ENCODE measurements at regions not wholly inside any gene's neighbourhood (a gene's known extent, or its start where the extent isn't known, plus 50 kb on each side); places are given as distances from the start of the nearest gene placed in this dataset.

GRCh38 chr2:144215701-144216675 is 303.9 kb downstream of the ZEB2 start:
- Histone ChIP-seq H3K4me3 (ENCODE audit: low read length in 2 of 2) (no peak overlapping the region), H3K4me1 (ENCODE audit: control insufficient read depth in 2 of 2, insufficient read depth in 2 of 2, low read length in 2 of 2) (no peaks in the 10 kb centered on the region), H3K27me3 (ENCODE audit: control insufficient read depth in 2 of 2, insufficient read depth in 1 of 2, low read length in 1 of 2) (no peaks in the 10 kb centered on the region), H3K36me3 (ENCODE audit: control insufficient read depth in 2 of 2, insufficient read depth in 2 of 2, low read length in 1 of 2) (no peaks in the 10 kb centered on the region), H3K27ac (ENCODE audit: low read depth in 1 of 2, low read length in 1 of 2) (no peak overlapping the region), H3K9me3 (ENCODE audit: control insufficient read depth in 2 of 2, insufficient read depth in 1 of 2, low read length in 1 of 2) (no peaks in the 10 kb centered on the region)
- 77% methylated on average over 2 of the region's 2 CpGs for whole genome bisulfite sequencing
- DNase-seq (ENCODE audit: low read depth in 6 of 9, low spot score in 9 of 9), result peak in 3 of 9 donors; percentile 5 to 29 (median 6)

- 96% methylated on average over 1 of the region's 1 CpG for whole genome bisulfite sequencing
- DNase-seq (ENCODE audit: low read depth in 6 of 9, low spot score in 9 of 9), result no peak
- H3K36me3 ChIP-seq (ENCODE audit: control insufficient read depth in 2 of 2, insufficient read depth in 2 of 2, low read length in 1 of 2), result no peaks in the 10 kb centered on the region
- no peak overlapping the region for H3K27ac ChIP-seq (ENCODE audit: low read depth in 1 of 2, low read length in 1 of 2)
- H3K4me3 ChIP-seq (ENCODE audit: low read length in 2 of 2), result no peak overlapping the region
- no peaks in the 10 kb centered on the region for H3K4me1 ChIP-seq (ENCODE audit: control insufficient read depth in 2 of 2, insufficient read depth in 2 of 2, low read length in 2 of 2)
- H3K9me3 ChIP-seq (ENCODE audit: control insufficient read depth in 2 of 2, insufficient read depth in 1 of 2, low read length in 1 of 2), result no peaks in the 10 kb centered on the region
- no peaks in the 10 kb centered on the region for H3K27me3 ChIP-seq (ENCODE audit: control insufficient read depth in 2 of 2, insufficient read depth in 1 of 2, low read length in 1 of 2)
These were observed 304.7 kb downstream of the ZEB2 start for GRCh38 chr2:144215207-144215606.

DNA sequence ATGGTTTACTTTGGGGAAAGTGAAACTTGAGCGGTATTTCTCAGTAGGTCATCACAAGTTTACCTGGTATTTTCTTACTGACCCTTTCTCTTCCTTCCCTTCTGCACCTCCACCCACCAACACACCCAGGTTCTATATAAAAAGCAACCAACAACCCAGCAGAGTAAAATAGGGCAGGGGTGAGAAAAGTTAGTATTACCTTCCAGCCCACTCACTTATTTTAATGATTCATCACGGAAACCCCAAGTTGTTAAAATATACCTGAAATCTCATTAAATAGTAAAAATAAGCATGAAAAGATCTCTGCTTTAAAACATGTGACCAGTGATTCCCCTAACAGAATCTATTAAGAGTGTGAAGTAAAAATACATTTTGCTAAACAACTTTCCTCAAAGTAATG is 306.1 kb downstream of the ZEB2 start:
- H3K36me3 ChIP-seq (ENCODE audit: control insufficient read depth in 2 of 2, insufficient read depth in 2 of 2, low read length in 1 of 2), result no peaks in the 10 kb centered on the region
- WGBS, result 94% methylated on average over 2 of the region's 2 CpGs
- no peak overlapping the region for H3K4me3 ChIP-seq (ENCODE audit: low read length in 2 of 2)
- H3K4me1 ChIP-seq (ENCODE audit: control insufficient read depth in 2 of 2, insufficient read depth in 2 of 2, low read length in 2 of 2), result no peaks in the 10 kb centered on the region
- no peak for DNase-seq (ENCODE audit: low read depth in 6 of 9, low spot score in 9 of 9)
- H3K9me3 ChIP-seq (ENCODE audit: control insufficient read depth in 2 of 2, insufficient read depth in 1 of 2, low read length in 1 of 2), result no peaks in the 10 kb centered on the region
- H3K27ac ChIP-seq (ENCODE audit: low read depth in 1 of 2, low read length in 1 of 2), result no peak overlapping the region
- no peaks in the 10 kb centered on the region for H3K27me3 ChIP-seq (ENCODE audit: control insufficient read depth in 2 of 2, insufficient read depth in 1 of 2, low read length in 1 of 2)

- Histone ChIP-seq H3K27me3 (ENCODE audit: control insufficient read depth in 2 of 2, insufficient read depth in 1 of 2, low read length in 1 of 2) (no peaks in the 10 kb centered on the region), H3K9me3 (ENCODE audit: control insufficient read depth in 2 of 2, insufficient read depth in 1 of 2, low read length in 1 of 2) (no peaks in the 10 kb centered on the region), H3K4me3 (ENCODE audit: low read length in 2 of 2) (no peak overlapping the region), H3K27ac (ENCODE audit: low read depth in 1 of 2, low read length in 1 of 2) (no peak overlapping the region), H3K36me3 (ENCODE audit: control insufficient read depth in 2 of 2, insufficient read depth in 2 of 2, low read length in 1 of 2) (peaks cover 0 to 3% of the 10 kb centered on the region in 2 donors), H3K4me1 (ENCODE audit: control insufficient read depth in 2 of 2, insufficient read depth in 2 of 2, low read length in 2 of 2) (no peaks in the 10 kb centered on the region)
- WGBS, result 96% methylated on average over 4 of the region's 4 CpGs
- DNase-seq (ENCODE audit: low read depth in 6 of 9, low spot score in 9 of 9), result no peak
These were observed 308.1 kb downstream of the ZEB2 start for GRCh38 chr2:144211826-144212225.

DNA sequence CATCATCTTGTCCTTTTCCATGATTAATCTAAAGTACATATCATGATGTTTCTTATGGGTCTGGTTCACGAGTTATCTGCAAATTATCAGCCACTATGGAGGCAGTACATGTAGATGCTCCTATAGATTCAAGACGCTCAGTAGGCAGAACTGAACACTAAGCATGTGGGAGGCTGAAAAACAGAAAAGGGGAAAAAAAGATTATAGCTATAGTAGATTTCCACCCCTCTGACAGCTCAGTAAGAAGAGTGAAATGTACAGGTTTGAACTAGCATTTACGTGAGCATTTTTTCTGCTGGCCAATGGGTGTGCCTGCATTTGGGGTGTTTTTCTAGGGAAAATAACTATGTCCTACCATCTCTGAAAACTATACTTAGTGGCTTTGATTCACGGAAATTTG is 308.9 kb downstream of the ZEB2 start:
- no peak for DNase-seq (ENCODE audit: low read depth in 6 of 9, low spot score in 9 of 9)
- Histone ChIP-seq H3K36me3 (ENCODE audit: control insufficient read depth in 2 of 2, insufficient read depth in 2 of 2, low read length in 1 of 2) (peaks cover 0 to 3% of the 10 kb centered on the region in 2 donors), H3K4me3 (ENCODE audit: low read length in 2 of 2) (no peak overlapping the region), H3K4me1 (ENCODE audit: control insufficient read depth in 2 of 2, insufficient read depth in 2 of 2, low read length in 2 of 2) (no peaks in the 10 kb centered on the region), H3K9me3 (ENCODE audit: control insufficient read depth in 2 of 2, insufficient read depth in 1 of 2, low read length in 1 of 2) (no peaks in the 10 kb centered on the region), H3K27me3 (ENCODE audit: control insufficient read depth in 2 of 2, insufficient read depth in 1 of 2, low read length in 1 of 2) (no peaks in the 10 kb centered on the region), H3K27ac (ENCODE audit: low read depth in 1 of 2, low read length in 1 of 2) (no peak overlapping the region)
- WGBS, result 98% methylated on average over 4 of the region's 4 CpGs

DNA sequence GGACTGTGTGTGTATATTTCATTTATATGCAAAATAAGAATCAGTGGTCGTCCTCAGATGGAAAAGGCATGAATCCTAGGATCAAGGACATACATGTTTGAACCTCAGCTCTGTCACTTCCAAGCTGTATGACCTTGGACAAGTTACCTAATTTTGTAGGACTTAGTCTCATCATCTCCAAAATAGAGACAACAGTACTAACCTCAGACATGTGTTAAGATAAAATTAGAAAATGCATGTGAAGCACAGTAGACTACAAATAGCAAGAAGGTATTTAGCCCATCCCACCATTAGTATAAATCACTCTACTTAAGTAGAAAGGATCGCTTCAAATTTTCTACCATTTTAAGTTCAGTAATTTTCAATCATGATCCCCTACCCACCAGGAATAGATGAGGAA is 309.8 kb downstream of the ZEB2 start:
- no peak overlapping the region for H3K27ac ChIP-seq (ENCODE audit: low read depth in 1 of 2, low read length in 1 of 2)
- 93% methylated on average over 2 of the region's 2 CpGs for WGBS
- H3K27me3 ChIP-seq (ENCODE audit: control insufficient read depth in 2 of 2, insufficient read depth in 1 of 2, low read length in 1 of 2), result no peaks in the 10 kb centered on the region
- H3K4me1 ChIP-seq (ENCODE audit: control insufficient read depth in 2 of 2, insufficient read depth in 2 of 2, low read length in 2 of 2), result no peaks in the 10 kb centered on the region
- DNase-seq (ENCODE audit: low read depth in 6 of 9, low spot score in 9 of 9), result no peak
- peaks cover 0 to 3% of the 10 kb centered on the region in 2 donors for H3K36me3 ChIP-seq (ENCODE audit: control insufficient read depth in 2 of 2, insufficient read depth in 2 of 2, low read length in 1 of 2)
- no peaks in the 10 kb centered on the region for H3K9me3 ChIP-seq (ENCODE audit: control insufficient read depth in 2 of 2, insufficient read depth in 1 of 2, low read length in 1 of 2)
- H3K4me3 ChIP-seq (ENCODE audit: low read length in 2 of 2), result no peak overlapping the region

GRCh38 chr2:144208924-144209323 is 311.0 kb downstream of the ZEB2 start:
- no peak overlapping the region for H3K4me3 ChIP-seq (ENCODE audit: low read length in 2 of 2)
- WGBS, result 94% methylated on average over 2 of the region's 2 CpGs
- H3K9me3 ChIP-seq (ENCODE audit: control insufficient read depth in 2 of 2, insufficient read depth in 1 of 2, low read length in 1 of 2), result no peaks in the 10 kb centered on the region
- H3K27ac ChIP-seq (ENCODE audit: low read depth in 1 of 2, low read length in 1 of 2), result no peak overlapping the region
- no peak for DNase-seq (ENCODE audit: low read depth in 6 of 9, low spot score in 9 of 9)
- H3K27me3 ChIP-seq (ENCODE audit: control insufficient read depth in 2 of 2, insufficient read depth in 1 of 2, low read length in 1 of 2), result no peaks in the 10 kb centered on the region
- peaks cover 0 to 3% of the 10 kb centered on the region in 2 donors for H3K36me3 ChIP-seq (ENCODE audit: control insufficient read depth in 2 of 2, insufficient read depth in 2 of 2, low read length in 1 of 2)
- no peaks in the 10 kb centered on the region for H3K4me1 ChIP-seq (ENCODE audit: control insufficient read depth in 2 of 2, insufficient read depth in 2 of 2, low read length in 2 of 2)

- no peak for DNase-seq (ENCODE audit: low read depth in 6 of 9, low spot score in 9 of 9)
- Histone ChIP-seq H3K4me3 (ENCODE audit: low read length in 2 of 2) (no peak overlapping the region), H3K9me3 (ENCODE audit: control insufficient read depth in 2 of 2, insufficient read depth in 1 of 2, low read length in 1 of 2) (no peaks in the 10 kb centered on the region), H3K36me3 (ENCODE audit: control insufficient read depth in 2 of 2, insufficient read depth in 2 of 2, low read length in 1 of 2) (peaks cover 0 to 3% of the 10 kb centered on the region in 2 donors), H3K27me3 (ENCODE audit: control insufficient read depth in 2 of 2, insufficient read depth in 1 of 2, low read length in 1 of 2) (no peaks in the 10 kb centered on the region), H3K4me1 (ENCODE audit: control insufficient read depth in 2 of 2, insufficient read depth in 2 of 2, low read length in 2 of 2) (no peaks in the 10 kb centered on the region), H3K27ac (ENCODE audit: low read depth in 1 of 2, low read length in 1 of 2) (no peak overlapping the region)
- WGBS, result 99% methylated on average over 2 of the region's 2 CpGs
These were observed 313.9 kb downstream of the ZEB2 start for GRCh38 chr2:144206019-144206418.

- no peaks in the 10 kb centered on the region for H3K9me3 ChIP-seq (ENCODE audit: control insufficient read depth in 2 of 2, insufficient read depth in 1 of 2, low read length in 1 of 2)
- no peaks in the 10 kb centered on the region for H3K27me3 ChIP-seq (ENCODE audit: control insufficient read depth in 2 of 2, insufficient read depth in 1 of 2, low read length in 1 of 2)
- no peak overlapping the region for H3K27ac ChIP-seq (ENCODE audit: low read depth in 1 of 2, low read length in 1 of 2)
- H3K4me1 ChIP-seq (ENCODE audit: control insufficient read depth in 2 of 2, insufficient read depth in 2 of 2, low read length in 2 of 2), result no peaks in the 10 kb centered on the region
- H3K4me3 ChIP-seq (ENCODE audit: low read length in 2 of 2), result no peak overlapping the region
- H3K36me3 ChIP-seq (ENCODE audit: control insufficient read depth in 2 of 2, insufficient read depth in 2 of 2, low read length in 1 of 2), result no peaks in the 10 kb centered on the region
- WGBS, result 95% methylated on average over 1 of the region's 1 CpG
- no peak for DNase-seq (ENCODE audit: low read depth in 6 of 9, low spot score in 9 of 9)
These were observed 318.0 kb downstream of the ZEB2 start for GRCh38 chr2:144201868-144202468.
